CD4-positive, alpha-beta T cell treated with Interleukin-12 subunit alpha and Interleukin-12 subunit beta, for 1 hour (primary cell): ENCODE measurements at regions not wholly inside any gene's neighbourhood (a gene's known extent, or its start where the extent isn't known, plus 50 kb on each side); places are given as distances from the start of the nearest gene placed in this dataset.
"Not testable (repeated sequence)": the region's sequence is repeated elsewhere in the genome, so short reads cannot be mapped to it uniquely, and the experiment has no call there.

Experiments
- DNase-seq: peaks from one replicate; pipeline ENCODE4 v3.0.0-alpha.2; 2020

DNA sequence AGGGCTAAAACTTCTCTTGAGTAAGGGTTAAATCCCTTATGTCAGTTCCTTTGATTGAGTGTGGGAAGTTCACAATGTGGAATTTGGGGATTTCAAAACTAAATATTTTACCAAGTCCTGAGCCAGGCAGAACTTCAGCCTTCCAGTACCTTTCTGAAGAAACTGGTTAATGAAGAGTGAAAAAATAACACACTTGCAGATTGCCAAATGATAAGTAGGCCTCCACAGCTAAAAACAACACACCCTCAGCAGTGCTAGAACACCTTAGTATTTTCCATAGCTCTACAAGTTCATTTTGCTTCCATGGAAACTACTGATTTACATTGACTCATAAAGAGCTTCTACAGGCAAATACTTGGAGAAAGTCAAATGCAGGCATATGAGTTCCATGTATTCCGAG lies 326.8 kb downstream of the ZNF674 start:
- DNase-seq = no peak

DNA sequence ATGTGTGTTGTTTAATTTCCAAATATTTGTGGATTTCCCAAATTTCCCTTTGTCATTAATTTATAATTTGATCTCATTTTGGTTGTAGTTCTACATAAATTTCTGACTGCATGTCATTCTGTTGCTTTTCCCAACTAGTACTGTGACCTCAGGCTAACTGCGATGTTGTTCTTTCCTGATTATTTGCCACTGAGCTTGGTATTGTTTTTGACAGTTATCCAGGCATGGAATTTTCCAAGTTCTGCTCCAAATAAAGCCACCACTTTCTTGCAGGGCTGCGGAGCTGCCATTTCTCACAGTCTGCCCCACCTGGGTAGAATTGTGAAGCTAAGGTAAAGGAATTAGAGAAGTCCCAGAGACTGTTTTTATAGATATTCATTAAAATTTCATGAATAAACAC lies 328.8 kb downstream of the ZNF674 start:
- no peak for DNase-seq

DNA sequence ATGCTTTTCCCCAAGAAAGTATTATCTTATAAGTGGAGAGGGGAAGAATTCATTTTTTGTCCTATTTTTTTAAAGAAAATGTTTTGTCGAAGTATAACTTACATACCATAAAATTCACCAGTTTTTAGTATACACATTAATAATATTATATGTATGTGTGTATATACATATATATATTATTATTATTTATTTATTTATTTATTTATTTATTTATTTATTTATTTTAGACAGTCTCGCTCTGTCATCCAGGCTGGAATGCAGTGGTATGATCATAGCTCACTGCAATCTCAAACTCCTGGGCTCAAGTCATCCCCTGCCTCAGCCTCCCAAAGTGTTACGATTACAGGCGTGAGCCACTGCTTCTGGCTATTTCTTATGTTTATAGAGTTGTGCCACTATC lies 334.1 kb downstream of the ZNF674 start:
- DNase-seq = no peak

DNA sequence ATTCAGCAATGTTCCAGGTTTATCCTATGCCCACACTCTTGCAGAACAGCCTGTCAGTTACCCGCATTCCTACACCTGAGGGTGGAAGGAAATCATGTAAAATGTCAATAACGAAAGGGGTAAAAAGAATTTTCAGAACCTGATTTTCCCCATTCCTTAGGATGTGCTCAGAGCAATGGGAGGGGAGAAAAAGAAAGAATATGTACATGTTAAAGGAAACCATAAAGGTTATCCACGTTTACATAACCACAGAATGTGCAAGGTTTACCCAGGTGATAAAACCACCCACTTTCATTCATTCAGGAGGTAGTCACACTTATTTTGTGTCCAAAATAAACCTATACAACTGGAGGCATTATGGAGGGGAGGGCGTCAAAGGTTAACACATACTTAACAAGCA lies 335.5 kb downstream of the ZNF674 start:
- no peak for DNase-seq

DNA sequence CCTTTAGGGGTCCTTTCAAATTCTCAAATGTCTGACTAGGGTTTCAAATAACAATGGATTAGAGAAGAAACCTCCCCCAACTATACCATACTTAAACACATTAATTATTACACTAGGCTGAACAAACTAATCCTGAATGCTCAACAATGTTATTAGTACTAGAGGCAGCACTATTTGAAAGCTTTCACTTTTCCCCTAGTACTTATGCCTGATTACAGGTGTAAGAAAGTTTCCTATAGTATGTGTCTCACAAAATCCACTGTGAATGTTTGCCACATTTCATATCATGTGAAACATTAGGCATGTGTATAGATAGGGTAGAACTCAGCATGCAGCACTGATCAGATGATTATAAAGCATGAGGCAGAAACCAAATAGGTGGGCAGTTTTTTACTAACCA lies 336.2 kb downstream of the ZNF674 start:
- no peak for DNase-seq

DNA sequence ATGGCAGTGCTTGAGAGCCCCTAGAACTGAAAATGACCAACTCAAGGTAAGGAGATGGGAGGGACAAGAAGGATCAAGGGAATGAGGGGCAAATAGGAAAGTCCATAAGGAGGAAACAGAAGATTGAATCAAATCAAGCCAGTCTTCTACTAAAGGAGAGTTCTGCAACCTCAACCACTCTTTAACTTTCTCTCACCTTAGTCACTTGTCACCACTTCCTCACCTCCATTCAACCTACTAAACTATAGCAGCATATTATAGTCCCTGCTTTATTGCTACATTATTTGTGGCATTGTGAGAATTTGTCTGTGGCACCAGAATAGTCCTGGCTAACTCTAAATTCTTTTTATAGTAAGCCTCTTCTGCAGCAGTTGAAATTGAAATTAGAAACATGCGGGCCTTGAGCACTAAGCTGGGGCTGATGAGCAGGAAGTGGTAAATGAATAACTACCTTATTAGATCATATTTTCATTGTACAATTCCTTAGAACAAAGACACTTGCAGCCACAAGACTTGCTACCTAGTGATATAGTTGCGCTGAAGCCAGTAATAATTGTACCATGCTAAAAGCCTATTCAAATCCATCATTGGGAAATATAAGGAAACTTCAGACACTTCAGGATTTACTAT lies 336.9 kb downstream of the ZNF674 start:
- no peak for DNase-seq

DNA sequence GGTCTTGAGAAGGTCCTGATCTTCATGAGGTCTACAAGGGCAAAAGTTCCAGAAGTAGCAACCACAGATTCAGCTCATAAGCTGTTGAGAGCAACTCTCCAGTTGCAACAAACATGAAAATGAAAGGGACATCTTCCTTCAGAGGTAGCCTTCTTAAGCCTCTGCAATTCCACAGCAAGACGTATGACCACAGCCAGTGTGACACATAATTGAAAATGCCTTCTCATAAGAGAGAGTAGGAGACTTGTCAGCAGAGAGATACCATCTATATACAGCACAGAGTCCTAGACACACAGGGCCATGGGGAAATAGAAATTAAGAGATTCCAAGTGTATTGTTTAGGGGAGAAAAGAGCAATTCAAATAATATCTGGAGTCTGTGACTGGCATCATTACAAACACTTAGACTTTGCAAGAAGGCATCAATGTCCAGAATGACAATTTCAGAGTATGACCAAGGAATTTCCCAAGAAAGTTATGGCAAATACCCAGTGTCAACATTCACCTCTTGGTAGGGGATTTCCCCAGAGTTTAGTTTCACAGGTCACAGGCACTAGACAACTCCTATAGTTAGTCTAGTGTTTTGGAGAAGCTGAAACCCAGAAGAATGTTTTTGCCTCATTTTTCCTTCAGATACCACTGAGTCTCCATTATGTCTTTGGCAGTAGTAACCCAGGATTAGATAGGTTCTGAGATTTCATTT lies 340.3 kb downstream of the ZNF674 start:
- no peak for DNase-seq

DNA sequence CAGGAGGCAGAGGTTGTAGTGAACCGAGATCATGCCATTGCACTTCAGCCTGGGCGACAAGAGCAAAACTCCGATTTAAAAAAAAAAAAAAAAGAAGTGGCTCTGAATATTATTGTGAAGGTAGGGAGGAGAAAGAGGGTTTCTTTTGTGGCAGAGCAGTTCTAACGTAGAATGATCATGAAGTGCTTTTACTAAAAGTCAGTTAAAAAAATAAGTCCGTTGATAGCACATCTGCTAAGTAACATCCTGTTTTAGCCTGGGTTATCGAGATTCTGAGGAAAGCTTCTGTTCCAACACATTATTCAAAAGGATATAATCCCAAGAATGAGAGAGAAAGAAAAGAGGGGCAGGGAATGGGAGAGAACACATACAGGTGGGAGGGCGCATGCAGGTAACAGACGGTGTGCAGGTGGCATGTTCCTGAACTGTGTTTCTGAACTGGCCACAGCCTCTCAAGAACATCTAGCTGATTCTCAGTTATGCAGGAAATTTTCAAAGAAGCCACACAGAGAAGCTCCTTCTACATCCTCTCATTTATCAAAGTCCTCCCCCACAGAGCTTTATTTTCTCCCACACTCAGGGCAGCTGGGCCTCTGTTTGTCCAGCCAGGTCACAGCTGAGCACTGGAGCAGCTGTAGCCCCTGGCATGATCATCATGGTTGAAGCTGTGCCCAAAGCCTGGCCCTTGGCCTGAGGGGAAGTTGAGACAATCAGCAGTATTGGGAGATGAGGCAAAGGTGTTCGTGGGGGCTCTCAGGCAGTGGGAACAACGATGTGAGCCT lies 342.3 kb downstream of the ZNF674 start:
- DNase-seq = no peak

DNA sequence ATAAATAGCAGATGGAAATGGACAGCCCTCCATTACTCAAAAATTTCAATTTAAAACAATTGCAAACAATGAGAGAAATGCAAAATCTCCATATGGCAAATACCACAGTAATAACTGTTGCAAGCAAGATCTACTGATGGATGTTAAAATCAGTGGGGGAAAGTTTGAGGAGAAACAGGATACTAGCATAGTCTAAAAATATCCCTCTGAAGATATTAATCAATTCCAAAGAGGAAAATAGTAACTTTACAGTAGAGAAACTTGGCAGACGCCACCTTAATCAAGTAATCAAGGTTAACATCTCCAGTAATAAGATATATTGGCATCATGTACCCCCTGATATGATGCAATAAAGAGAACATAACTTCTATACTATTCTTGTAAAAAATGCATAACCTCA lies 344.8 kb downstream of the ZNF674 start:
- no peak for DNase-seq

DNA sequence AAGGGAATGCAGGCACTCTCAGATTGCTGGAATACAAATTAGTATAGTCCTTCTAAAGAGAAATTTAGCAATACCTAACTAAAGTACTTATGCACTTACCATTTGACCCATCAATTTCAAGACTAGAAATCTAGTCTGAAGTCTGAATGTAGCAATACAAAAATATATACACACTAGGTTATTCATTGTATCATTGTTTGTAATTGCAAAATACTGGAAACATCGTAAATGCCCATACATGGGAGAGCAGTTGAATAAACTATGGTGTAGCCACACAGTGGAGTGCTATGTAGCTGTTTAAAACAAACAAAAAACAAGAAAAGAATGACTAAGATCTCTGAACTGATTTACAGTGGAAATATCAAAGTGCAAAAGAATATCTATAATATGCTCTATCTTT lies 346.4 kb downstream of the ZNF674 start:
- no peak for DNase-seq

DNA sequence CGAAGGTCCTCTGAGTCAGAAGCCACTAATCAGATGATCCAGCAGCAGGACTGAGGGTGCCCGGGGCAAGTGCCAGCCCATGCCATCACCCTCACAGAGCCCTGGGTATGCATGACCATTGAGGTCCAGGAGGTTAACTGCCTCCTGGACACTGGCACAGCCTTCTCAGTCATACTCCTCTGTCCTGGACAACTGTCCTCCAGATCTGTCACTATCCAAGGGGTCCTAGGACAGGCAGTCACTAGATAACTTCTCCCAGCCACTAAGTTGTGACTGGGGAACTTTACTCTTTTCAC lies 358.5 kb downstream of the ZNF674 start:
- DNase-seq = not testable (repeated sequence)

DNA sequence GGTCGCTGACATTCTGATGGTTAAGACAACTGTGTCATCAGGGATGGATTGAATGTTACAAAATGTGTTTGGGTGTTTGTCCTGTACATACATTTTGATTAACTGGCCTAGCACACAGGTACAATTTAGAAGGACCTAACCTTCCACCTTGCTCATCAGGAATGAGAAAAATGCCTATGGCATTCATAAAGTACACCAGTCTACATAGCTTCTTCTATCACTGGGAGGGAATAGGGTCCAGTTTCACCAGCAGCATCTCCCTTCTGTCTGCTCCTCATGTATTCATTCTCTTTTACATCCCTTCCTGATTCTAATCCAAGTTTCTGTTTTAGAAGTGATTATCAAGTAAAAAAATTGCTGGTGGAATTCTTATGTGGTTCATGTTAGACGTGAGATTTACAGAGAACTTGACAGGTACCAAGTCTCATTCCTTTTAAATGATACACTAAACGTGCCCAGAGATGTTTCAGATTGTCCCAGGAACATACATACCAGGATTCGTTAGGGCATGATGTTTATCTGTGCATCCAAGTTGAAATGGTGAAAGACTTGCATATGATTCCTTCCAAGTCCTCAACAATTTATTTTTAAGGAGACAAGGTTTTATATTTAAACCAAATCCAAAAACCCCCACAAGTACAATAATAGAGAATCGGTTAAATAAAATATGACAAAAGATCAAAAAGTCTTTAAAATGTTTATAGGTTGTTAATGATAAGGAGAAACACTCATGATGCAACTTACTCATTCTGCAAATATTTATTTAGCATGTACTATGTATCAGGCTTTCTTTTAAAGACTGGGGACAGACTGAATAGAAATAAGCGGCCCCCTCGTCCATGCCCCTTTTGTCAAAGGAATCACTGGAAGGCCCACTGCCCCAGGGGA lies 359.1 kb downstream of the ZNF674 start:
- DNase-seq = no peak

DNA sequence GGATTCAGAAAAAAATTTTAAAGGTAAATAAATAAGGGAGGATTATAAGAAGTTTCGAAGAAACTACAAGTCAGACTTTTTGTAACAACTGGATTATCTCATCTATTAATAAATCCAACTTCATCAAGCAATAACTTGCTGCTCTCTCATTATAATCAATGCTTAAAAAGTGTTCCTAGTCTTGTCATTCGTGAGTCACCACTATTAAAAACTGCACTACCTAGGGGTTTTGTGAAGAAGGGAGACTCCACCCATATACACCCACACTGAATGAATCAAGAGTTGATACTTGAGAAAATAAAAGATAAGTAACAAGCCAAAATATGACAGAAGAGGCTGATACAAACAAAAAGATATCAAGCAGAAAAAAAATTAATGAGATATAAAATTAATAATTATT lies 360.5 kb downstream of the ZNF674 start:
- DNase-seq = no peak

DNA sequence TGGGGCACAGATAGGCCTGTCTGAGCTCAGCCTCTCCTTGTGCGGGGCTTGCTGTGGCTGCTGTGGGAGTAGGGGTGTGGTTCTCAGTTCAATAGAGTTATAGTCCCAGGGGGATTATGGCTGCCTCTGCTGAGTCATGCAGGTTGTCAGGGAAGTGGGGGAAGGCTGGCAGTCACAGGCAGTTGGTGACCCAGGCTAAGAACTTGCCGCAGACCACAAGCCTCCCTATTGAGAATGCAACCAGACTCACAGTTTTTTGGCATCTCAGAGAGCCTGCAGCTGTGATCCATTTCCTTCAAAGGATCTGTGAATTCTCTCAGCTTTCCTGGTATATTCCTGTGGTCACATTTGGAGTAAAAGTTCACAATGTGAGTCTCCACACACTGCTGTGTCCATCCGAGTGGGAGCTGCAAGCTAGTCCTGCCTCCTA lies 364.9 kb downstream of the ZNF674 start:
- no peak for DNase-seq

DNA sequence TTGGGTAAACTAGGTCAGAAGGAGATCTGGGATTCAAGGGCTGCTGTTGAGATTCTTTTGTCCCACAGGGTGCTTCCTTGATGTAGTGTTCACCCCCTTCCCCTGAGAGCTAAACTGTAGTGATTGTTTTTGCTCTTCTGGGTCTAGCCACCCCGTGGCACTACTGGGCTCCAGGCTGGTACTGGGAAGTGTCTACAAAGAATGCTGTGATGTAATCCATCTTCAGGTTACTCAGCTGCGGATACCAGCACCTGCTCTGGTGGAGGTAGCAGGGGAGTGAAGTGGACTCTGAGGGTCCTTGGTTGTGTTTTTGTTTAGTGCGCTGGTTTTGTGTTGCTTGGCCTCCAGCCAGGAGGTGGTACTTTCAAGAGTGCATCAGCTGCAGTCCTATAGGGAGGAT lies 365.5 kb downstream of the ZNF674 start:
- no peak for DNase-seq

DNA sequence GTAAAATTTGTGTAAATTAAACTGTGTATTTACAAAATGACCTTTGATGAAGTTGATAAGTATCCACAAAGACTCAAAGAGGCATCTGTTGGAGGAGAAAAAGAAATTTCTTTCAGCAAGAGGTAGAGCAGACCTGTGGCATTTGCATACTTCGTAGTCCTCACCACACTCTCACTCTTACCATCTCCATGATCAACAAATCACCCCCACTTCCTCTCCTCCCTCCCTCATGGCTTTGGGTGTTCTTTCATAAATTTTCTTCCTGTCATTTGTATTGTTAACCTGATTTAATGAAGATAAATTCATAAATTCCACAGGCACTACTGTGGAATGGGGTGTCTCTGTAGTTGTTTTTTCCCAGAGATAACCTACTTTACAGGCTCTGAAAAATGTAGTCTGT lies 366.5 kb downstream of the ZNF674 start:
- DNase-seq = no peak

DNA sequence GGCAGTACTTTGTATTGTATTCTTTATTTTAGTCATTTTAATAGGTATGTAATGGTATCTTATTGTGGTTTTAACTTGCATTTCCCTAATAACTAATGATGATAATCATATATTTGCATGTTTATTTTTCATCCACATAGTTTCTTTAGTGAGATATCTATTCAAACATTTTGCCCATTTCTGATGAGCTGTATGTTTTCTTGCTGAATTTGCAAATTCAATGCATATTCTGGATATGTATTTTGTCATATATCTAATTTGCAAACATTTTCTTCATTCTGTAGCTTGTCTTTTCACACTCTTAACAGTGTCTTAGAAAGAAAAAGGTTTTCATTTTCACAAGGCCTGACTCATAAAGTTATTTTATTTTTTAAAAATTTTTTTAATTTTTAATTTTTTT lies 372.1 kb downstream of the ZNF674 start:
- no peak for DNase-seq

DNA sequence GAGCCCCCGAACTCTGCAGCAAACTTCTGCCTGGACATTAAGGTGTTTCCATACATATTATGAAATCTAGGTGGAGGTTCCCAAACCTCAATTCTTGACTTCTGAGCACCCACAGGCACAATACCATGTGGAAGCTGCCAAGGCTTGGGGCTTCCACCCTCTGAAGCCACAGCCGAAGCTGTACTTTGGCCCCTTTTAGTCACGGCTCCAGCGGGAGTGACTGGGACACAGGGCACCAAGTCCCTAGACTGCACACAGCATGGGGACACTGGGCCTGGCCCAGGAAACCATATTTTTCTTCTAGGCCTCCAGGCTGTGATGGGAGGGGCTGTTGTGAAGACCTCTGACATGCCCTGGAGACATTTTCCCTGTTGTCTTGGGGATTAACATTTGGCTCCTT lies 373.8 kb downstream of the ZNF674 start:
- not testable (repeated sequence) for DNase-seq

DNA sequence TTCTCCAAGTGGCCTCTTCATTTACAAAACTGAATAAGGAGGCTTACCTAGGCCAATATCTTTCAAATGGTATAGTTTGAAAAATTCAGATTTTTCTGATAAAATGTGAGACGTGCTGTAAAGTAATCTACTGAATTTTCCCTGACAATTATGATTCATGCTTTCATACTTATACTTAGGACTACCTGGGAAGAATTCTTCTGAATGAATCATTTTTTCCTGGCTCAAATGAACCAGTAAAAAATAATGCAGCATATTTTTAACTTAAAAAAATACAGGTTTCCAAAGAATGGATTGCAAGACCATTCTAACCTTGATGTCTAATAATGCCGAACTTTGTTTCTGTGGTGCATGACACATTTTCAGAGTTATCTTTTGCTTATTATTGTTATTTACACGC lies 375.4 kb downstream of the ZNF674 start:
- no peak for DNase-seq

DNA sequence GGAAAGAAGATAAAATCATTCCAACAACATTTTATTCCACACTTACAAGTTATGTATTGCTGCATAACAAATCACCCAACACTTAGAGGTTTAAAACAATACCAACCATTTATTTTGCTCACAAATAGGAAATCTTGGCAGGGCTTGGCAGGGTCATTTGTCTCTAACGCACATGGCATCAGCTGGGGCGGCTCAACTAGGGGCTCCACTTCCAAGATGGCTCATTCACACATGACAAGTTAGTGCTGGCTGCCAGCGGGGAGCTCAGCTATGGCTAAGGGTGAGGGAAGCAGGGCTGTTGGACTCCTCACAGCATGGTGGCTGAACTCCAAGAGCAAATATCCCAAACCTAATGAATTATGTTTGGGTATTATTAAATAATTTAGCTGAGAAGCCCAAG lies 377.0 kb downstream of the ZNF674 start:
- no peak for DNase-seq

DNA sequence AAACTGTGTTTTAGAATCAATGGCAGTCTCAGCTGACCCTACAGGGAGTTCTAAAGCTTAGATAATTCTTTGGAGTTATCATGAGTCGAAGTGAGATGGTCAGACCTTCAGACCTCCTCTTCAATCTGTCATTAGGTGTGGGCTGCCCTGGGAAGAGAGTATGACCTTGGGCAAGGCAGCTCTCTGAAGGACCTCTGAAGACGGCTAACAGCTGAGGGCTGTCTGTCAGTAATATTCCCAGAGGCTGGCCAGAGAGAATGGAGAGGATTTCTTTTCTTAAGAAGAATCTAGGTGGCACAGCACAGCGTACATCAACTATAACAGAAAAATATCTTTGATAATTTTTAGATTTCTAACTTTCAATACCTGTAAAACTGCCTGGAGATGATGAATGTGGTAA lies 379.4 kb downstream of the ZNF674 start:
- no peak for DNase-seq

DNA sequence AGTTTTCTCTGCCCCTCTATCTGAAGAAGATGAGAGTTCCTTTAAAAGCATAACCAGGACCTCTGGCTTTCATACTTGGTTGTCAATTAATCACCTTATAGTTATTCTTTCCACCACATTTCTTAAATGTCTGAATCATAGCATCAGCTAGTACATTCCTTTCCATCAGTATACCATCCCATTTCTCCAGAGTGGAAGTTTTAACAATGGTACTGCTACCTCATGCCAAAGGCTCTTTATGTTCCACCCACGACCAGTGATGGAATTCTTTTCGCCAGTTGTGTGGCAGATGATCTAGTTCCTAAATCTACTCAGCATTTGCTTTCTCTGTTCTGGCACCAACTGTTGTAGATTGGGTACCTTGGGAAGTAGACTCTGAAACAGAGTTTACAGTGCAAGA lies 379.8 kb downstream of the ZNF674 start:
- no peak for DNase-seq

DNA sequence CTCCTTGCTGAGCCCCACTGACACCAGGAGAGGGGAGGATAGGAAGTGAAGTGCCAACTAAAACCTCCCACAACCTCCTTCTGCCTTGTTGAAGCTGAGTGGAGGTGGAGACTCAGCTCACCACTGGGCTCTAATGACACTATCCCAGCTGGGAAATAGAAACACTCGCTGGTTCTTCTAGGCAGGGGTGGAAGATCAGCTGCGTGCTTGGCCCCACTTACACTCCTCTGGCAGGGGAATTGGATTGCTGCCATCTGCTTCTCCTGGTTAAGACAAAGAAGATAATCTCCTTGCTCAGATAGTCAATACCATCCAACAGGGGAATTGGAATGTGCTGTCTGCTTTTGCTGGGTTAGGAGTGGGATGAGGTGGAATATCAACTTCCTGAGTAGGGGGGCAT lies 392.5 kb downstream of the ZNF674 start:
- no peak for DNase-seq
